Eye (tissue), 1 donor: ENCODE measurements at regions not wholly inside any gene's neighbourhood (a gene's known extent, or its start where the extent isn't known, plus 50 kb on each side); places are given as distances from the start of the nearest gene placed in this dataset.
A peak's percentile ranks its signal among the peaks of the same experiment; 100 is the strongest.
"Not testable (repeated sequence)": the region's sequence is repeated elsewhere in the genome, so short reads cannot be mapped to it uniquely, and the experiment has no call there.

Experiments
- DNase-seq: peaks from one replicate; pipeline ENCODE4 v3.0.0-alpha.2; 2015

GRCh38 chr18:60200558-60200957 is 172.0 kb downstream of the MC4R start:
- DNase-seq, result no peak

- no peak for DNase-seq
Observed at GRCh38 chr18:60199505-60199904, 173.1 kb downstream of the MC4R start.

GRCh38 chr18:60197671-60198462 is 174.7 kb downstream of the MC4R start:
- DNase-seq, result no peak

- DNase-seq, result no peak
Observed at GRCh38 chr18:60196836-60197606, 175.6 kb downstream of the MC4R start.

- no peak for DNase-seq
Observed at GRCh38 chr18:60193780-60194179, 178.8 kb downstream of the MC4R start.

- no peak for DNase-seq
Observed at GRCh38 chr18:60191926-60192325, 180.6 kb downstream of the MC4R start.

GRCh38 chr18:60189856-60190255 is 182.7 kb downstream of the MC4R start:
- peak; percentile 60 for DNase-seq

GRCh38 chr18:60188958-60189357 is 183.6 kb downstream of the MC4R start:
- DNase-seq, result no peak

GRCh38 chr18:60182223-60182622 is 190.4 kb downstream of the MC4R start:
- DNase-seq, result no peak

- no peak for DNase-seq
Observed at GRCh38 chr18:60180671-60181070, 191.9 kb downstream of the MC4R start.

- DNase-seq, result not testable (repeated sequence)
Observed at GRCh38 chr18:60178224-60178623, 194.4 kb downstream of the MC4R start.

- no peak for DNase-seq
Observed at GRCh38 chr18:60176259-60176658, 196.3 kb downstream of the MC4R start.

GRCh38 chr18:60174832-60175231 is 197.7 kb downstream of the MC4R start:
- DNase-seq, result no peak

- DNase-seq, result no peak
Observed at GRCh38 chr18:60172030-60172429, 200.5 kb downstream of the MC4R start.

GRCh38 chr18:60163622-60164021 is 209.0 kb downstream of the MC4R start:
- DNase-seq, result no peak

GRCh38 chr18:60162388-60162787 is 210.2 kb downstream of the MC4R start:
- DNase-seq, result no peak

GRCh38 chr18:60157810-60158209 is 214.8 kb downstream of the MC4R start:
- peak; percentile 82 for DNase-seq

GRCh38 chr18:60153376-60153775 is 219.2 kb downstream of the MC4R start:
- no peak for DNase-seq

GRCh38 chr18:60149316-60149715 is 223.3 kb downstream of the MC4R start:
- DNase-seq, result no peak

GRCh38 chr18:60147323-60147722 is 225.3 kb downstream of the MC4R start:
- no peak for DNase-seq

GRCh38 chr18:60146220-60146960 is 226.2 kb downstream of the MC4R start:
- DNase-seq, result no peak

- DNase-seq, result no peak
Observed at GRCh38 chr18:60145776-60146175, 226.8 kb downstream of the MC4R start.

- no peak for DNase-seq
Observed at GRCh38 chr18:60134806-60135205, 235.0 kb downstream of the PMAIP1 start.

GRCh38 chr18:60130284-60130683 is 230.5 kb downstream of the PMAIP1 start:
- no peak for DNase-seq
